H1 (cell line): ENCODE measurements at regions not wholly inside any gene's neighbourhood (a gene's known extent, or its start where the extent isn't known, plus 50 kb on each side); places are given as distances from the start of the nearest gene placed in this dataset.

Source experiments
- CTCF ChIP-seq, 3 experiments: IDR thresholded peaks; 1 replicate in 2 of 3; 2 replicates in 1 of 3; pipeline versions ENCODE4 v1.5.1 to v1.6.1; 2011; ENCODE audit warnings: low read length in 3 of 3, mild to moderate bottlenecking in 3 of 3, inconsistent platforms in 2 of 3, low read depth in 1 of 3, moderate library complexity in 1 of 3; ENCODE audit not compliant: insufficient read depth in 1 of 3; ENCODE audit errors: control extremely low read depth in 1 of 3
- EZH2 ChIP-seq: fragments of 200-600 bp; sonication (generic); IDR thresholded peaks from 2 replicates; pipeline ENCODE4 v1.7.1; 2012; ENCODE audit warnings: low read depth, mild to moderate bottlenecking, moderate library complexity, low read length, inconsistent platforms; ENCODE audit not compliant: severe bottlenecking
- NRF1 ChIP-seq: IDR thresholded peaks from 2 replicates; pipeline ENCODE4 v1.6.1; 2011; ENCODE audit warnings: mild to moderate bottlenecking, low read depth, low read length, improper control_type of control experiment
- POLR2A ChIP-seq, 2 experiments: IDR thresholded peaks; 1 replicate in 1 of 2; 2 replicates in 1 of 2; pipeline ENCODE4 v1.6.1; 2011; ENCODE audit warnings: low read depth in 2 of 2, low read length in 2 of 2, mild to moderate bottlenecking in 2 of 2; ENCODE audit errors: control extremely low read depth in 1 of 2
- POLR2AphosphoS5 ChIP-seq: IDR thresholded peaks from 2 replicates; pipeline ENCODE4 v1.6.1; 2011; ENCODE audit warnings: low read depth, low read length
- RAD21 ChIP-seq, 2 experiments: IDR thresholded peaks in 1 of 2; conservative IDR thresholded peaks in 1 of 2; 2 replicates each; pipeline ENCODE4 v1.6.1; 2011; ENCODE audit warnings: low read depth in 2 of 2, low read length in 2 of 2, improper control_type of control experiment in 1 of 2, inconsistent platforms in 1 of 2, mild to moderate bottlenecking in 1 of 2, moderate library complexity in 1 of 2
- SUZ12 ChIP-seq: fragments of 200-600 bp; sonication (generic); IDR thresholded peaks from 2 replicates; pipeline ENCODE4 v1.6.1; 2012; ENCODE audit warnings: mild to moderate bottlenecking, inconsistent platforms, low read length, moderate library complexity, mixed read lengths

GRCh38 chr16:62620275-62620674, 584.0 kb upstream of the CDH8 start:
- no peak for TF ChIP-seq RAD21 (IDR thresholded peaks at IDR 0.05 in 1 of 2, conservative IDR thresholded peaks at IDR 0.05 in 1 of 2; ENCODE audit: low read depth in 2 of 2, low read length in 2 of 2)
- TF ChIP-seq NRF1, result no peak
- no peak for TF ChIP-seq POLR2AphosphoS5
- TF ChIP-seq SUZ12, result no peak
- TF ChIP-seq POLR2A (IDR thresholded peaks at IDR 0.05; ENCODE audit: control extremely low read depth in 1 of 2, low read depth in 2 of 2, low read length in 2 of 2), result no peak
- TF ChIP-seq EZH2, result no peak
- no peak for TF ChIP-seq CTCF (IDR thresholded peaks at IDR 0.05; ENCODE audit: control extremely low read depth in 1 of 3, insufficient read depth in 1 of 3, low read depth in 1 of 3, low read length in 3 of 3)
